ENCODE measurements at regions not wholly inside any gene's neighbourhood (a gene's known extent, or its start where the extent isn't known, plus 50 kb on each side); places are given as distances from the start of the nearest gene placed in this dataset.

GRCh38 chr12:114879354-114879753 is 195.4 kb upstream of the TBX3 start:
- TF ChIP-seq CTCF (conservative IDR thresholded peaks at IDR 0.05) (no peak), ZFX (IDR thresholded peaks at IDR 0.05) (no peak)

All from C4-2B (cell line).